Gastroesophageal sphincter (tissue), 4 donors: ENCODE measurements at regions not wholly inside any gene's neighbourhood (a gene's known extent, or its start where the extent isn't known, plus 50 kb on each side); places are given as distances from the start of the nearest gene placed in this dataset.

Experiments
- ATAC-seq: fragments of 150-250 bp; one replicate; pipeline ENCODE4 v1.9.1; 2016; ENCODE audit warnings: mild to moderate bottlenecking, moderate library complexity
- H3K27ac ChIP-seq, 4 donors: fragments of 200-600 bp; sonication (generic) in 3 of 4; 1 replicate in 3 of 4; 2 replicates in 1 of 4; pipeline ENCODE4 v1.5.1; 2016 to 2019
- H3K27me3 ChIP-seq: fragments of 200-600 bp; sonication (generic); one replicate; pipeline ENCODE4 v1.5.1; 2019
- H3K36me3 ChIP-seq, 2 donors: fragments of 200-600 bp; sonication (generic); one replicate each; pipeline ENCODE4 v1.5.1; 2019; ENCODE audit warnings: control low read depth in 1 of 2
- H3K4me1 ChIP-seq, 3 donors: fragments of 200-600 bp; sonication (generic); 1 replicate in 2 of 3; 2 replicates in 1 of 3; pipeline ENCODE4 v1.5.1; 2016 to 2019; ENCODE audit warnings: control low read depth in 2 of 3
- H3K4me3 ChIP-seq, 2 donors: fragments of 200-600 bp; sonication (generic); one replicate each; pipeline ENCODE4 v1.5.1; 2019; ENCODE audit warnings: mild to moderate bottlenecking in 1 of 2, moderate library complexity in 1 of 2
- H3K9me3 ChIP-seq, 3 donors: fragments of 200-600 bp; sonication (generic); one replicate each; pipeline ENCODE4 v1.5.1; 2017 to 2019; ENCODE audit warnings: control low read depth in 2 of 3
- EP300 ChIP-seq: sonication (generic); formaldehyde crosslinking; IDR thresholded peaks from one replicate; pipeline ENCODE4 v1.6.1; 2017; ENCODE audit warnings: antibody characterized with exemption, mild to moderate bottlenecking
- POLR2A ChIP-seq, 2 donors: fragments of 450-650 bp; IDR thresholded peaks; one replicate each; pipeline ENCODE4 v1.6.1; 2017; ENCODE audit warnings: antibody characterized with exemption in 2 of 2, mild to moderate bottlenecking in 2 of 2, moderate library complexity in 1 of 2
- POLR2AphosphoS5 ChIP-seq: sonication (generic); formaldehyde crosslinking; IDR thresholded peaks from one replicate; pipeline ENCODE4 v1.6.1; 2017; ENCODE audit warnings: antibody characterized with exemption
- WGBS, 2 donors: methylation state at CpG; one replicate each; pipeline ENCODE4 v1.1.5; 2018; ENCODE audit warnings: low coverage in 1 of 2; 5-methylcytosine and 5-hydroxymethylcytosine counted together
- TF ChIP-seq, protein P1 (sequence below), 4 experiments: fragments of 200-600 bp in 2 of 4; fragments of 450-650 bp in 2 of 4; sonication (generic) in 1 of 4; IDR thresholded peaks; one replicate each; pipeline ENCODE4 v1.5.1; 2017 to 2019; ENCODE audit warnings: antibody characterized with exemption in 4 of 4, mild to moderate bottlenecking in 2 of 4, moderate library complexity in 2 of 4

DNA sequence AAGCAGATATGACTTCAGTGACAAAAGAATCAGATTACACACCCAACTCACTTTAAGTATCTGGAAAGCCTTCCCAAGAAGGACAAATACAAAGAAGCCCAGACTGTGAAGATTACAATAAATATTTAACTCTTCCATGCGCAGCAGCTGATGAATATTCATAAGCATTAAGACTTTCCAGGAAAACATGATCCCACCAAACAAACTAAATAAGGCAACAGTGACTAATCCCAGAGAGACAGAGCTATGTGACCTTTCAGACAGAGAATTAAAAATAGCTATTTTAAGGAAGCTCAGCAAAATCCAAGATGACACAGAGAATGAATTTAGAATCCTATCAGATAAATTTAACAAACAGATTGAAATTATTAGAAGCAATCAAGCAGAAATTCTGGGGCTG, 108.2 kb upstream of the UBE2E3 start:
- no peak overlapping the region for H3K27ac ChIP-seq
- H3K4me3 ChIP-seq = no peak overlapping the region
- peaks cover 0 to 12% (median 0%) of the 10 kb centered on the region in 3 donors for H3K9me3 ChIP-seq
- H3K4me1 ChIP-seq = no peaks in the 10 kb centered on the region
- TF ChIP-seq POLR2A (IDR thresholded peaks at IDR 0.05) (no peak), POLR2AphosphoS5 (no peak), EP300 (no peak)
- TF ChIP-seq, protein P1, sequence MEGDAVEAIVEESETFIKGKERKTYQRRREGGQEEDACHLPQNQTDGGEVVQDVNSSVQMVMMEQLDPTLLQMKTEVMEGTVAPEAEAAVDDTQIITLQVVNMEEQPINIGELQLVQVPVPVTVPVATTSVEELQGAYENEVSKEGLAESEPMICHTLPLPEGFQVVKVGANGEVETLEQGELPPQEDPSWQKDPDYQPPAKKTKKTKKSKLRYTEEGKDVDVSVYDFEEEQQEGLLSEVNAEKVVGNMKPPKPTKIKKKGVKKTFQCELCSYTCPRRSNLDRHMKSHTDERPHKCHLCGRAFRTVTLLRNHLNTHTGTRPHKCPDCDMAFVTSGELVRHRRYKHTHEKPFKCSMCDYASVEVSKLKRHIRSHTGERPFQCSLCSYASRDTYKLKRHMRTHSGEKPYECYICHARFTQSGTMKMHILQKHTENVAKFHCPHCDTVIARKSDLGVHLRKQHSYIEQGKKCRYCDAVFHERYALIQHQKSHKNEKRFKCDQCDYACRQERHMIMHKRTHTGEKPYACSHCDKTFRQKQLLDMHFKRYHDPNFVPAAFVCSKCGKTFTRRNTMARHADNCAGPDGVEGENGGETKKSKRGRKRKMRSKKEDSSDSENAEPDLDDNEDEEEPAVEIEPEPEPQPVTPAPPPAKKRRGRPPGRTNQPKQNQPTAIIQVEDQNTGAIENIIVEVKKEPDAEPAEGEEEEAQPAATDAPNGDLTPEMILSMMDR (IDR thresholded peaks at IDR 0.05) = no peak
- 71 to 77% methylated on average over 1 of the region's 1 CpG for WGBS, 2 donors
- no peaks in the 10 kb centered on the region for H3K36me3 ChIP-seq
- H3K27me3 ChIP-seq = no peaks in the 10 kb centered on the region
- no peak for ATAC-seq

DNA sequence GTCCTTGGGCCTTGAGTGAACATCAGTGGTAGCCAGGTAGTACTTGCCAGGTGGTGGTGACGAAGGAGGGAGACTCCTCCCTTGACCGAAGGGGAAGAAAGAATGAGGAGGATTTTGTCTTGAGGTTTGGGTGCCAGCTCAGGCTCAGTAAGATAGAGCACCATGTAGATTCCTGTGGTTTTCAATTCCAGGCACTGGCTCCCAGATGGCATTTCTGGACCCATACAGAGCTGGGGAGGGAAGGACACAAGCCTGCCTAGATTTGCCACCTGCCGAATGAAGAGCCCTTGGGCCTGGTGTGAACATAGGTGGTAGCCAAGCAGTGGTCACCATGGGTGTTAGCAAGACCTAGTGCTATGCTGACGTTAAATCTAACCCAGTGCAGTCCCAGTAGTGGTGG, 108.8 kb upstream of the UBE2E3 start:
- WGBS, 2 donors = 90 to 100% methylated on average over 1 to 2 of the region's 4 CpGs
- Histone ChIP-seq H3K4me3 (no peak overlapping the region), H3K27me3 (no peaks in the 10 kb centered on the region), H3K36me3 (no peaks in the 10 kb centered on the region), H3K27ac (no peak overlapping the region), H3K9me3 (peaks cover 0 to 7% (median 0%) of the 10 kb centered on the region in 3 donors), H3K4me1 (no peaks in the 10 kb centered on the region)
- TF ChIP-seq, protein P1 (IDR thresholded peaks at IDR 0.05) = no peak
- no peak for TF ChIP-seq EP300
- no peak for TF ChIP-seq POLR2AphosphoS5
- no peak for TF ChIP-seq POLR2A (IDR thresholded peaks at IDR 0.05)
- no peak for ATAC-seq

DNA sequence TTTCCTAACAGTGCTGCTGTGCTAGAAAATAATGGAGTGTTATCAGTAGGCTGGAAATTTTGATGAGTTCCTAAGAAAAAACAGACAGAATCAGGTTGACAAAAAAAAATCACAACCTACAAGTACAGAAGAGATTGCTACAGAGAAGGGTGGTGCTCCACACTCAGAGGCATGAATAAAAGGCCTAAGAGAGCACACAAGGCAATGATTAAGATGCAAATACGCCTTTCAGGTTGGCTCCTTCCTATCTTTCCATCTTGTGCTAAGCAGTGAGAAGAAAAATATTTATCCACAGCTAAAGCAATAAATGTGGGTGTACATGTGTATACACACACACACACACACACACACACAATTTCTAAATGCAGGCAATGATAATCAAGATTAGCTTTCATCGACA, 130.6 kb upstream of the UBE2E3 start:
- Histone ChIP-seq H3K27me3 (no peaks in the 10 kb centered on the region), H3K9me3 (no peaks in the 10 kb centered on the region), H3K27ac (no peak overlapping the region), H3K4me3 (no peak overlapping the region), H3K36me3 (no peaks in the 10 kb centered on the region), H3K4me1 (no peaks in the 10 kb centered on the region)
- WGBS, 2 donors = 96 to 100% methylated on average over 2 of the region's 2 CpGs
- TF ChIP-seq, protein P1 (IDR thresholded peaks at IDR 0.05) = no peak
- TF ChIP-seq POLR2A (IDR thresholded peaks at IDR 0.05) (no peak), EP300 (no peak), POLR2AphosphoS5 (no peak)
- ATAC-seq = no peak

DNA sequence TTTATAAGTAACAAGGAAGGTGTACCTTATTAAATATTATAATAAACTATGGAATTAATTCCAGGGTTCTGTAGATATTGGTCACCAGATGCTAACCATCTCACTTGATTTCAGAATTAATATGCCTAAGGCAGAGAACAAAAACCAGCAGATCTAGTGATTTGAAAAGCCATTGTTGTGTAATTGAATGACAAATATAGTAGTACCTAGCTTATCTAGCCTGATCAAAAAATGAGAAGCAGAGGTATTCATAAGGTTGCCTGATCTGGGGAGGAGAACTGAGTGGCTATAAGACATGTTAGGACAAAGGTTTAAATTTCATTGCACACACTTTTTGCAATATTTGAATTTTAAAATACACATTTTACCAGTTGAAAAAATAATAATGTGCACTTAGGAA, 132.0 kb upstream of the UBE2E3 start:
- H3K9me3 ChIP-seq = no peaks in the 10 kb centered on the region
- no peaks in the 10 kb centered on the region for H3K27me3 ChIP-seq
- no peak for TF ChIP-seq POLR2AphosphoS5
- no peak for TF ChIP-seq POLR2A (IDR thresholded peaks at IDR 0.05)
- TF ChIP-seq EP300 = no peak
- TF ChIP-seq, protein P1 (IDR thresholded peaks at IDR 0.05) = no peak
- H3K4me3 ChIP-seq = no peak overlapping the region
- no peaks in the 10 kb centered on the region for H3K36me3 ChIP-seq
- H3K27ac ChIP-seq = no peak overlapping the region
- no peaks in the 10 kb centered on the region for H3K4me1 ChIP-seq
- no peak for ATAC-seq

DNA sequence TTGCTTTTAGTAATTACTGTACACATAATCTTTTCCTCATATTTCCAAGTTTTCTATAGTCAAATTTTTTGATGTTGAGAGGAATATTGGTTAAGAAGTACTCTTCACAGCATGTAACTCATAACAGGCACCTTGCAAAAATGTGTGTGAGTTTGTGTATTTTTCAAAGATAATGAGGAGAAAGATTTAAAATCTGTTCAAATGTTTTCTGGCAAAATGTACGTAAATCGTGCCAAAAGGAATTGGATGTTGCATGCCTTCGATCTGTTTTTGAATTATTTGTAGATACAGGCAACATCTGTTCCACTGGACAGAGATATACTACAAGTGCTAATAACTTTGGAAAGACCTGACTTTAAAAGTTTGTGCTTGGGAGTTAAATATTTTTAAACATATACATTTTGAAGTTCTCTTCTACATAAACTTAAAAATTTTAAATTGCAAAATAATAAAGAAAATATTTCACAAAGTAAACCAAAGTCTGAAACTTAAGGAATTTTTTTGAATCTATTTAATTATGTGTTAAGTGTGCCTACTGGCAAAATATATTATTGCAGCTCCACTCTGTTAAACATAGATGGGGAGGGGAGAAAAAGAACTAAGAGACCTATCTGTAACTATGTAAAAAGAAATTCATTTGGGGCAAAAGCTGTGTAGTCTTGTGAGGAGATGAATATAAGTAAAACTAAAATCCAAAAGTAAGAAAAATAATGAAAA, 133.5 kb upstream of the UBE2E3 start:
- no peak overlapping the region for H3K4me3 ChIP-seq
- H3K4me1 ChIP-seq = no peaks in the 10 kb centered on the region
- H3K9me3 ChIP-seq = no peaks in the 10 kb centered on the region
- H3K27me3 ChIP-seq = no peaks in the 10 kb centered on the region
- H3K27ac ChIP-seq = no peak overlapping the region
- ATAC-seq = no peak
- TF ChIP-seq, protein P1 (IDR thresholded peaks at IDR 0.05) = no peak
- TF ChIP-seq POLR2A (IDR thresholded peaks at IDR 0.05) = no peak
- TF ChIP-seq EP300 = no peak
- TF ChIP-seq POLR2AphosphoS5 = no peak
- 38 to 57% methylated on average over 3 of the region's 3 CpGs for WGBS, 2 donors
- H3K36me3 ChIP-seq = no peaks in the 10 kb centered on the region
